SK-N-SH (cell line): ENCODE measurements at regions not wholly inside any gene's neighbourhood (a gene's known extent, or its start where the extent isn't known, plus 50 kb on each side); places are given as distances from the start of the nearest gene placed in this dataset.

Source experiments
- CTCF ChIA-PET: fragments of 300-600, 350-600 bp; formaldehyde crosslinking; extraction: SDS; loops from one replicate; lab custom pipeline; 2021; lab: Yijun Ruan, JAX
- POLR2A ChIA-PET: fragments of 350-600 bp; sonication (Branson Sonifier 250); formaldehyde crosslinking; extraction: SDS; loops from one replicate; lab custom pipeline; 2020; ENCODE audit warnings: antibody characterized with exemption, inconsistent platforms; lab: Yijun Ruan, JAX
- DNase-seq: peaks from one replicate; pipeline ENCODE4 v3.0.0; 2012
- H2AFZ ChIP-seq: fragments of 200-600 bp; sonication (generic); 2 replicates; pipeline ENCODE4 v1.8.1; 2016; ENCODE audit warnings: antibody characterized with exemption, mild to moderate bottlenecking, low read depth
- H3F3A ChIP-seq: fragments of 200-600 bp; sonication (generic); replicated peaks from 2 replicates; pipeline ENCODE3; 2016; ENCODE audit warnings: antibody characterized with exemption, mild to moderate bottlenecking; ENCODE audit not compliant: insufficient read depth
- H3K27ac ChIP-seq, 2 experiments: fragments of 200-500 bp in 1 of 2; fragments of 200-600 bp in 1 of 2; sonication (Bioruptor generic) in 1 of 2; sonication (generic), shearing (Covaris generic) in 1 of 2; 2 replicates each; pipeline versions ENCODE4 v1.5.1 to v1.6.1; 2014 to 2016; ENCODE audit warnings: low read depth in 2 of 2, inconsistent platforms in 1 of 2, low read length in 1 of 2, mild to moderate bottlenecking in 1 of 2, mixed read lengths in 1 of 2
- H3K27me3 ChIP-seq: fragments of 200-600 bp; sonication (generic), shearing (Covaris generic); 2 replicates; pipeline ENCODE4 v1.6.1; 2016; ENCODE audit warnings: mixed run types; ENCODE audit not compliant: insufficient read depth
- H3K36me3 ChIP-seq, 2 experiments: fragments of 200-500 bp in 1 of 2; fragments of 200-600 bp in 1 of 2; sonication (Bioruptor generic) in 1 of 2; sonication (generic) in 1 of 2; replicated peaks in 1 of 2; 2 replicates each; pipeline versions ENCODE3 to v1.5.1; 2014 to 2016; ENCODE audit warnings: low read length in 1 of 2, mild to moderate bottlenecking in 1 of 2; ENCODE audit not compliant: insufficient read depth in 2 of 2, control insufficient read depth in 1 of 2
- H3K4me1 ChIP-seq, 2 experiments: fragments of 200-500 bp in 1 of 2; fragments of 200-600 bp in 1 of 2; sonication (Bioruptor generic) in 1 of 2; sonication (generic), shearing (Covaris generic) in 1 of 2; 2 replicates each; pipeline versions ENCODE4 v1.5.1 to v1.6.1; 2014 to 2016; ENCODE audit warnings: low read depth in 1 of 2, low read length in 1 of 2, mixed run types in 1 of 2; ENCODE audit not compliant: insufficient read depth in 2 of 2, control insufficient read depth in 1 of 2
- H3K4me2 ChIP-seq: fragments of 200-600 bp; sonication (generic), shearing (Covaris generic); 2 replicates; pipeline ENCODE4 v1.6.1; 2017; ENCODE audit warnings: mixed run types
- H3K4me3 ChIP-seq, 2 experiments: fragments of 200-500 bp in 1 of 2; fragments of 200-600 bp in 1 of 2; sonication (Bioruptor generic) in 1 of 2; sonication (generic), shearing (Covaris generic) in 1 of 2; 2 replicates each; pipeline versions ENCODE4 v1.5.1 to v1.8.1; 2014 to 2016; ENCODE audit warnings: low read depth in 2 of 2, inconsistent platforms in 1 of 2, low read length in 1 of 2, mild to moderate bottlenecking in 1 of 2, mixed read lengths in 1 of 2, moderate library complexity in 1 of 2
- H3K79me2 ChIP-seq: fragments of 200-600 bp; sonication (generic); 2 replicates; pipeline ENCODE4 v1.8.1; 2017; ENCODE audit warnings: mild to moderate bottlenecking; ENCODE audit not compliant: insufficient read depth
- H3K9ac ChIP-seq: fragments of 200-600 bp; sonication (generic); 2 replicates; pipeline ENCODE4 v1.6.1; 2017; ENCODE audit warnings: mixed run types
- H3K9me2 ChIP-seq: fragments of 200-600 bp; sonication (generic); 2 replicates; pipeline ENCODE4 v1.6.1; 2017; ENCODE audit warnings: mixed run types
- H3K9me3 ChIP-seq: fragments of 200-600 bp; sonication (generic); 2 replicates; pipeline ENCODE4 v1.6.1; 2017; ENCODE audit warnings: mixed run types, mild to moderate bottlenecking, moderate library complexity
- H4K20me1 ChIP-seq: fragments of 200-600 bp; sonication (generic); 2 replicates; pipeline ENCODE4 v1.6.1; 2017; ENCODE audit warnings: mild to moderate bottlenecking, mixed run types; ENCODE audit not compliant: insufficient read depth
- EP300 ChIP-seq, 2 experiments: IDR thresholded peaks; 2 replicates each; pipeline versions ENCODE4 v1.4.0 to v1.6.1; 2012; ENCODE audit warnings: borderline replicate concordance in 1 of 2, low read depth in 1 of 2, low read length in 1 of 2
- FOSL2 ChIP-seq: IDR thresholded peaks from 2 replicates; pipeline ENCODE4 v1.4.0; 2012; ENCODE audit warnings: low read depth, mild to moderate bottlenecking, moderate library complexity, borderline replicate concordance
- FOXJ3 ChIP-seq: sonication (generic); formaldehyde crosslinking; IDR thresholded peaks from 2 replicates; pipeline ENCODE4 v1.5.1; 2020; ENCODE audit warnings: mild to moderate bottlenecking, missing genetic modification reagents
- GABPA ChIP-seq: IDR thresholded peaks from 2 replicates; pipeline ENCODE4 v1.4.0; 2012; ENCODE audit warnings: low read depth, mild to moderate bottlenecking
- GATA2 ChIP-seq: sonication (generic); formaldehyde crosslinking; IDR thresholded peaks from 2 replicates; pipeline ENCODE4 v1.5.0; 2020; ENCODE audit warnings: mild to moderate bottlenecking, missing genetic modification reagents
- IRF3 ChIP-seq: fragments of 150-350 bp; IDR thresholded peaks from 2 replicates; pipeline ENCODE4 v1.6.1; 2016; ENCODE audit warnings: mild to moderate bottlenecking, low read depth, low read length
- JUND ChIP-seq: IDR thresholded peaks from 2 replicates; pipeline ENCODE4 v1.4.0; 2012
- MXI1 ChIP-seq: IDR thresholded peaks from 2 replicates; pipeline ENCODE4 v1.6.1; 2012; ENCODE audit warnings: mild to moderate bottlenecking, low read depth, low read length, improper control_type of control experiment
- NRF1 ChIP-seq: IDR thresholded peaks from 2 replicates; pipeline ENCODE4 v1.6.1; 2012; ENCODE audit warnings: low read depth, mild to moderate bottlenecking, low read length
- RAD21 ChIP-seq: IDR thresholded peaks from 2 replicates; pipeline ENCODE4 v1.6.1; 2012; ENCODE audit warnings: mild to moderate bottlenecking, low read length
- RCOR1 ChIP-seq: fragments of 150-350 bp; IDR thresholded peaks from 2 replicates; pipeline ENCODE4 v1.6.1; 2017; ENCODE audit warnings: antibody characterized with exemption, low read length
- REST ChIP-seq: IDR thresholded peaks from 2 replicates; pipeline ENCODE4 v1.6.1; 2012; ENCODE audit warnings: mild to moderate bottlenecking, low read depth, low read length, moderate library complexity
- SMC3 ChIP-seq: IDR thresholded peaks from 2 replicates; pipeline ENCODE4 v1.6.1; 2012; ENCODE audit warnings: low read depth, low read length, improper control_type of control experiment
- USF1 ChIP-seq: IDR thresholded peaks from 2 replicates; pipeline ENCODE4 v1.4.0; 2012; ENCODE audit warnings: low read depth, borderline replicate concordance
- USF2 ChIP-seq: fragments of 150-350 bp; IDR thresholded peaks from 2 replicates; pipeline ENCODE4 v1.6.1; 2017; ENCODE audit warnings: antibody characterized with exemption, low read length, low read depth, borderline replicate concordance
- WGBS: methylation state at CpG from one replicate; pipeline ENCODE4 v1.1.6; 2017; ENCODE audit warnings: low lambda C conversion rate; 5-methylcytosine and 5-hydroxymethylcytosine counted together

GRCh38 chr9:13790055-13790454 lies 510.6 kb upstream of the MPDZ start:
- Histone ChIP-seq H3K9ac (no peak overlapping the region), H3F3A (no peaks in the 10 kb centered on the region), H2AFZ (no peak overlapping the region), H4K20me1 (no peaks in the 10 kb centered on the region), H3K4me3 (no peak overlapping the region), H3K79me2 (no peaks in the 10 kb centered on the region), H3K4me1 (peaks cover 0 to 4% of the 10 kb centered on the region in 2 experiments; a peak in 2 of 4 replicates)
- 45% methylated on average over 2 of the region's 2 CpGs for WGBS
- no peak for TF ChIP-seq RCOR1
- no peak for TF ChIP-seq GABPA
- TF ChIP-seq USF2, result no peak
- TF ChIP-seq SMC3, result no peak
- no peak for TF ChIP-seq GATA2 (CRISPR knock-in tag)
- no peak for TF ChIP-seq FOXJ3
- no peak for TF ChIP-seq NRF1
- no peak for TF ChIP-seq EP300 (IDR thresholded peaks at IDR 0.05; ENCODE audit: borderline replicate concordance in 1 of 2, low read depth in 1 of 2, low read length in 1 of 2)
- TF ChIP-seq FOSL2, result no peak
- TF ChIP-seq MXI1, result no peak
- no peak for TF ChIP-seq REST
- no peak for TF ChIP-seq USF1
- no peak for TF ChIP-seq RAD21
- TF ChIP-seq IRF3, result no peak
- TF ChIP-seq JUND, result no peak
- TF ChIP-seq, all 33 proteins: peak for 0
- no peaks in the 10 kb centered on the region for H3K27me3 ChIP-seq
- CTCF ChIA-PET, result interaction anchor here (0.5 kb wide), 1 partner anchor 136 kb away, joined by 3 read pairs; no protein-coding TSS in a partner anchor
- no peaks in the 10 kb centered on the region for H3K36me3 ChIP-seq
- H3K27ac ChIP-seq, result no peak overlapping the region
- H3K4me2 ChIP-seq, result no peak overlapping the region
- H3K9me3 ChIP-seq, result no peaks in the 10 kb centered on the region
- H3K9me2 ChIP-seq, result no peaks in the 10 kb centered on the region
- POLR2A ChIA-PET, result no interaction called here
- DNase-seq, result no peak
